K562 (cell line): ENCODE measurements at regions not wholly inside any gene's neighbourhood (a gene's known extent, or its start where the extent isn't known, plus 50 kb on each side); places are given as distances from the start of the nearest gene placed in this dataset.

ENCODE experiments used
- ATAC-seq: fragments of 200-7000 bp; cut with Tn5 transposase; 3 replicates; pipeline ENCODE4 v1.9.1; 2020; ENCODE audit warnings: moderate library complexity
- BruUV-seq: library from RNA; stranded (reverse); fragments of 400-500 nt; replicated peaks from 2 replicates; lab custom pipeline; 2021; lab: Mats Ljungman, UMichigan
- CTCF ChIA-PET: fragments of 300-600 bp; formaldehyde crosslinking; extraction: SDS; loops from one replicate; lab custom pipeline; 2021; ENCODE audit warnings: low intra/inter-chr PET ratio; lab: Yijun Ruan, JAX
- POLR2A ChIA-PET: fragments of 300-600, 350-650 bp; sonication (Branson Sonifier 250); formaldehyde crosslinking; extraction: SDS; loops from one replicate; lab custom pipeline; 2021; ENCODE audit warnings: antibody characterized with exemption, inconsistent platforms; lab: Yijun Ruan, JAX
- DNase-seq, 4 experiments: peaks; one replicate each; pipeline versions ENCODE4 v3.0.0 to v3.0.0-alpha.2; 2011 to 2018; ENCODE audit warnings: low spot score in 3 of 4, mixed read lengths in 3 of 4; ENCODE audit errors: extremely low read depth in 1 of 4
- FAIRE-seq: peaks from 2 replicates; lab custom pipeline; 2011; peaks lifted over from hg19 to GRCh38; lab: Jason Lieb, UNC
- H2AFZ ChIP-seq: 2 replicates; pipeline ENCODE4 v1.6.0; 2011; ENCODE audit warnings: low read depth, low read length, control low read depth, inconsistent platforms
- H3K27ac ChIP-seq: fragments of 200-600 bp; 3 replicates; pipeline ENCODE4 v1.8.0; 2011; ENCODE audit warnings: low read depth, mild to moderate bottlenecking, control low read depth, inconsistent platforms, low read length, moderate library complexity, mixed read lengths; ENCODE audit errors: extremely low read depth
- H3K27me3 ChIP-seq, 2 experiments: fragments of 300-600 bp in 1 of 2; 2 replicates in 1 of 2; 3 replicates in 1 of 2; pipeline versions ENCODE4 v1.6.0 to v1.8.0; 2011; ENCODE audit warnings: inconsistent platforms in 2 of 2, low read length in 2 of 2, mild to moderate bottlenecking in 1 of 2, mixed read lengths in 1 of 2, moderate library complexity in 1 of 2; ENCODE audit not compliant: control insufficient read depth in 2 of 2, insufficient read depth in 2 of 2
- H3K36me3 ChIP-seq: fragments of 300-600 bp; 3 replicates; pipeline ENCODE4 v1.8.0; 2011; ENCODE audit warnings: mild to moderate bottlenecking, low read length, inconsistent platforms; ENCODE audit not compliant: control insufficient read depth, insufficient read depth
- H3K4me1 ChIP-seq, 2 experiments: fragments of 200-600 bp in 1 of 2; replicated peaks in 1 of 2; 2 replicates in 1 of 2; 3 replicates in 1 of 2; pipeline versions ENCODE4 v1.5.1 to v1.8.0; 2011; ENCODE audit warnings: inconsistent platforms in 2 of 2, low read length in 2 of 2, mild to moderate bottlenecking in 1 of 2, mixed read lengths in 1 of 2, moderate library complexity in 1 of 2; ENCODE audit not compliant: control insufficient read depth in 2 of 2, insufficient read depth in 2 of 2
- H3K4me2 ChIP-seq: 2 replicates; pipeline ENCODE4 v1.6.1; 2011; ENCODE audit warnings: low read length, control low read depth, inconsistent platforms, mixed read lengths; ENCODE audit not compliant: insufficient read depth
- H3K4me3 ChIP-seq: fragments of 200-600 bp; sonication (generic), shearing (Covaris generic); 2 replicates; pipeline ENCODE4 v1.5.1; 2016; ENCODE audit warnings: control low read depth, inconsistent platforms
- H3K79me2 ChIP-seq: fragments of 200-600 bp; 3 replicates; pipeline ENCODE4 v1.8.0; 2011; ENCODE audit warnings: low read length, inconsistent platforms; ENCODE audit not compliant: control insufficient read depth, insufficient read depth
- H3K9ac ChIP-seq, 2 experiments: 2 replicates each; pipeline versions ENCODE4 v1.6.0 to v1.6.1; 2011; ENCODE audit warnings: low read depth in 2 of 2, low read length in 2 of 2, control low read depth in 1 of 2, inconsistent platforms in 1 of 2, mild to moderate bottlenecking in 1 of 2, mixed read lengths in 1 of 2; ENCODE audit not compliant: insufficient read depth in 1 of 2
- H3K9me1 ChIP-seq: one replicate; pipeline ENCODE4 v1.6.0; 2011; ENCODE audit warnings: inconsistent platforms, mild to moderate bottlenecking, low read length, moderate library complexity; ENCODE audit not compliant: control insufficient read depth, insufficient read depth
- H3K9me3 ChIP-seq: replicated peaks from 2 replicates; pipeline ENCODE4 v1.5.1; 2011; ENCODE audit warnings: low read depth, low read length, inconsistent platforms; ENCODE audit not compliant: control insufficient read depth, insufficient read depth
- H4K20me1 ChIP-seq: replicated peaks from 2 replicates; pipeline ENCODE4 v1.6.1; 2011; ENCODE audit warnings: low read length, inconsistent platforms, mixed read lengths; ENCODE audit not compliant: control insufficient read depth, insufficient read depth
- BRF2 ChIP-seq: IDR thresholded peaks from 3 replicates; pipeline ENCODE4 v1.6.1; 2011; ENCODE audit warnings: borderline replicate concordance, mild to moderate bottlenecking; ENCODE audit not compliant: insufficient read length, insufficient read depth
- CBX5 ChIP-seq: IDR thresholded peaks from 2 replicates; pipeline ENCODE4 v1.6.1; 2014; ENCODE audit warnings: low read depth, borderline replicate concordance
- HDAC3 ChIP-seq: fragments of 450-650 bp; IDR thresholded peaks from 2 replicates; pipeline ENCODE4 v1.6.1; 2018; ENCODE audit warnings: borderline replicate concordance, mild to moderate bottlenecking, moderate library complexity; ENCODE audit not compliant: partially characterized antibody
- HNRNPL ChIP-seq: fragments of 200-400 bp; formaldehyde crosslinking; IDR thresholded peaks from 2 replicates; pipeline ENCODE4 v1.6.1; 2017; ENCODE audit warnings: low read depth, mild to moderate bottlenecking, low read length
- RUNX1 ChIP-seq: sonication (generic); IDR thresholded peaks from 2 replicates; pipeline ENCODE4 v1.6.1; 2016; ENCODE audit warnings: antibody characterized with exemption, low read depth
- TAF7 ChIP-seq: fragments of 450-650 bp; IDR thresholded peaks from 2 replicates; pipeline ENCODE4 v1.6.1; 2016; ENCODE audit warnings: missing genetic modification characterization, missing compliant biosample characterization
- TBP ChIP-seq: optimal IDR thresholded peaks from 2 replicates; pipeline ENCODE3; 2011; ENCODE audit warnings: low read depth, low read length, improper control_type of control experiment
- TEAD4 ChIP-seq, 2 experiments: sonication (generic) in 1 of 2; formaldehyde crosslinking in 1 of 2; IDR thresholded peaks; 2 replicates each; pipeline versions ENCODE4 v1.6.1 to v1.8.0; 2012 to 2022; ENCODE audit warnings: borderline replicate concordance in 1 of 2, inconsistent platforms in 1 of 2, low read length in 1 of 2, mild to moderate bottlenecking in 1 of 2, missing genetic modification reagents in 1 of 2
- TFAM ChIP-seq: fragments of 250-450 bp; sonication (Bioruptor Pico); conservative IDR thresholded peaks from 2 replicates; pipeline ENCODE4 v1.5.0; 2021; ENCODE audit warnings: mild to moderate bottlenecking, moderate library complexity
- TRIM24 ChIP-seq, 2 experiments: fragments of 450-650 bp; IDR thresholded peaks; 2 replicates each; pipeline ENCODE4 v1.6.1; 2016
- ZNF354B ChIP-seq: fragments of 250-450 bp; sonication (Bioruptor Pico); IDR thresholded peaks from 2 replicates; pipeline ENCODE4 v1.4.0; 2020
- ZNF589 ChIP-seq: fragments of 200-800 bp; sonication (Bioruptor generic); IDR thresholded peaks from 2 replicates; pipeline ENCODE4 v1.6.1; 2016; ENCODE audit warnings: low read depth, missing genetic modification characterization, missing compliant biosample characterization
- ZNF695 ChIP-seq: fragments of 450-650 bp; formaldehyde crosslinking; IDR thresholded peaks from 2 replicates; pipeline ENCODE4 v1.4.0; 2020; ENCODE audit warnings: mild to moderate bottlenecking, moderate library complexity
- ZNF830 ChIP-seq: fragments of 250-450 bp; sonication (Bioruptor Pico); IDR thresholded peaks from 2 replicates; pipeline ENCODE4 v1.5.0; 2021; ENCODE audit warnings: mild to moderate bottlenecking
- WGBS: fragments of 100-300 bp; shearing (Covaris generic); methylation state at CpG from one replicate; pipeline ENCODE4 v1.1.6; 2016; ENCODE audit warnings: low coverage, mixed read lengths; ENCODE audit not compliant: insufficient coverage; ENCODE audit errors: missing lambda C conversion rate; 5-methylcytosine and 5-hydroxymethylcytosine counted together
- in situ Hi-C: fragments of 300-500 bp; cut with MboI; formaldehyde crosslinking; loops from 4 replicates; pipeline ENCODE4 v1.15.0; 2018; ENCODE audit warnings: inconsistent platforms, mixed read lengths
- intact Hi-C: fragments of 100-400 bp; cut with micrococcal nuclease; formaldehyde crosslinking; loops from 2 replicates; pipeline ENCODE4 v1.14.2; 2022

DNA sequence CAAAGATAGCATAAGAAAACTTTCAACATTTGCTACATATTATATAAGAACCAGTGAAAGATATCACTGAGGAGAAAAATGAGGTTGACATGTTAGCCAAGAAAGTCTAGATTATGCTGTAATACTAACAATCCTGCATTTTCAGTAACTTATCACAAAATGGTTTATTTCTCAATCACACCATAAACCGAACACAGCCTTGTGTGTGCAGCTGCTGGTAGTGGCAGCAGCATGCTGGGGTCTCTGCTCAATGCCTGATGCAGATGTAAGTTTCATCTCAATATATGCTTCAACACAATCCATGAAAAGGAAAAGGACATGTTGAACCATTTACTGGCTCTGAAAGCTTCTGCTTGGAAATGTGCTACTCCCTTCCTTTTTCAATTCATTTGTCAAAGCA is 376.3 kb downstream of the GPD2 start:
- POLR2A ChIA-PET: interaction anchor here (0.7 kb wide), 1 partner anchor 16 kb away, joined by 3 read pairs; no protein-coding TSS in a partner anchor
- 5% methylated on average over 1 of the region's 1 CpG for WGBS
- ATAC-seq: no peak
- in situ Hi-C loops: no loop called here
- Histone ChIP-seq H3K79me2 (no peaks in the 10 kb centered on the region), H3K4me3 (no peak overlapping the region), H3K27me3 (no peaks in the 10 kb centered on the region), H3K9me1 (no peaks in the 10 kb centered on the region)
- TF ChIP-seq TAF7 (tag): no peak
- TF ChIP-seq TRIM24 (IDR thresholded peaks at IDR 0.05): no peak
- TF ChIP-seq ZNF354B: no peak
- TF ChIP-seq ZNF695 (CRISPR knock-in tag): no peak
- no peak for TF ChIP-seq ZNF589
- TF ChIP-seq BRF2: no peak
- TF ChIP-seq HDAC3: no peak
- TF ChIP-seq TFAM: no peak
- TF ChIP-seq RUNX1: no peak
- no peak for TF ChIP-seq ZNF830
- no peak for TF ChIP-seq TBP
- no peak for TF ChIP-seq CBX5
- TF ChIP-seq TEAD4 (IDR thresholded peaks at IDR 0.05; ENCODE audit: low read length): no peak
- no peak for TF ChIP-seq TEAD4 (CRISPR knock-in tag; IDR thresholded peaks at IDR 0.05; ENCODE audit: borderline replicate concordance)
- TF ChIP-seq HNRNPL: no peak
- TF ChIP-seq, all 486 proteins: peak for 0
- no TSS peak for BruUV-seq
- Histone ChIP-seq H3K4me2 (no peak overlapping the region), H3K9me3 (no peaks in the 10 kb centered on the region), H3K27ac (no peak overlapping the region), H3K4me1 (no peaks in the 10 kb centered on the region), H3K9ac (no peak overlapping the region), H2AFZ (no peak overlapping the region), H4K20me1 (no peaks in the 10 kb centered on the region), H3K36me3 (no peaks in the 10 kb centered on the region)
- no peak for FAIRE-seq
- CTCF ChIA-PET: no interaction called here
- no peak for DNase-seq
- intact Hi-C loops: no loop called here
